ENCODE measurements at regions not wholly inside any gene's neighbourhood (a gene's known extent, or its start where the extent isn't known, plus 50 kb on each side); places are given as distances from the start of the nearest gene placed in this dataset.

- no peak for TF ChIP-seq CTCF (IDR thresholded peaks at IDR 0.05)
- TF ChIP-seq POLR2A (IDR thresholded peaks at IDR 0.05), result no peak
Measured at GRCh38 chr20:40441771-40442170, 247.3 kb downstream of the MAFB start.
